ENCODE measurements at regions not wholly inside any gene's neighbourhood (a gene's known extent, or its start where the extent isn't known, plus 50 kb on each side); places are given as distances from the start of the nearest gene placed in this dataset.
"Not testable (repeated sequence)": the region's sequence is repeated elsewhere in the genome, so short reads cannot be mapped to it uniquely, and the experiment has no call there.

DNA sequence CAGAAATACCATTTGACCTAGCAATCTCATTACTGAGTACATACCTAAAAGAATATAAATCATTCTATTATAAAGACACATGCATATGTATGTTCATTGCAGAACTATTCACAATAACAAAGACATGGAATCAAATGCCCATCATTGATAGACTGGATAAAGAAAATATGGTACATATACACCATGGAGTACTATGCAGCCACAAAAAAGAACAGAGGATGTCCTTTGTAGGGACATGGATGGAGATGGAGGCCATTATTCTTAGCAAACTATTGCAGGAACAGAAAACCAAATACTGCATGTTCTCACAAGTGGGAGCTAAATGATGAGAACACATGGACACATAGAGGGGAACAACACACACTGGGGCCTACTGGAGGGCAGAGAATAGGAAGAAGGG is 124.5 kb upstream of the GOT2 start:
- TF ChIP-seq, protein P1, sequence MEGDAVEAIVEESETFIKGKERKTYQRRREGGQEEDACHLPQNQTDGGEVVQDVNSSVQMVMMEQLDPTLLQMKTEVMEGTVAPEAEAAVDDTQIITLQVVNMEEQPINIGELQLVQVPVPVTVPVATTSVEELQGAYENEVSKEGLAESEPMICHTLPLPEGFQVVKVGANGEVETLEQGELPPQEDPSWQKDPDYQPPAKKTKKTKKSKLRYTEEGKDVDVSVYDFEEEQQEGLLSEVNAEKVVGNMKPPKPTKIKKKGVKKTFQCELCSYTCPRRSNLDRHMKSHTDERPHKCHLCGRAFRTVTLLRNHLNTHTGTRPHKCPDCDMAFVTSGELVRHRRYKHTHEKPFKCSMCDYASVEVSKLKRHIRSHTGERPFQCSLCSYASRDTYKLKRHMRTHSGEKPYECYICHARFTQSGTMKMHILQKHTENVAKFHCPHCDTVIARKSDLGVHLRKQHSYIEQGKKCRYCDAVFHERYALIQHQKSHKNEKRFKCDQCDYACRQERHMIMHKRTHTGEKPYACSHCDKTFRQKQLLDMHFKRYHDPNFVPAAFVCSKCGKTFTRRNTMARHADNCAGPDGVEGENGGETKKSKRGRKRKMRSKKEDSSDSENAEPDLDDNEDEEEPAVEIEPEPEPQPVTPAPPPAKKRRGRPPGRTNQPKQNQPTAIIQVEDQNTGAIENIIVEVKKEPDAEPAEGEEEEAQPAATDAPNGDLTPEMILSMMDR (IDR thresholded peaks at IDR 0.05): not testable (repeated sequence)
- TF ChIP-seq POLR2A, POLR2AphosphoS5 (IDR thresholded peaks at IDR 0.05): not testable (repeated sequence)

Data from prostate gland (tissue), 2 donors.